Progenitor cell of endocrine pancreas (in vitro differentiated cells): ENCODE measurements at regions not wholly inside any gene's neighbourhood (a gene's known extent, or its start where the extent isn't known, plus 50 kb on each side); places are given as distances from the start of the nearest gene placed in this dataset.

ENCODE experiments used
- DNase-seq: peaks from one replicate; pipeline ENCODE4 v3.0.0; 2021; ENCODE audit warnings: low spot score; ENCODE audit not compliant: unreplicated experiment
- H3K27ac Mint-ChIP-seq: 2 replicates; pipeline ENCODE4 v1.8.0; 2021; ENCODE audit warnings: mild to moderate bottlenecking, moderate library complexity, mixed read lengths
- H3K27me3 Mint-ChIP-seq: 2 replicates; pipeline ENCODE4 v1.8.0; 2021; ENCODE audit warnings: mixed read lengths
- H3K36me3 Mint-ChIP-seq: 2 replicates; pipeline ENCODE4 v1.8.0; 2022; ENCODE audit warnings: mixed read lengths; ENCODE audit not compliant: insufficient read depth
- H3K4me1 Mint-ChIP-seq: 2 replicates; pipeline ENCODE4 v1.8.0; 2021; ENCODE audit warnings: low read depth, mixed read lengths
- H3K4me3 Mint-ChIP-seq: 2 replicates; pipeline ENCODE4 v1.8.0; 2021; ENCODE audit warnings: low read depth, mild to moderate bottlenecking, moderate library complexity, mixed read lengths
- H3K9me3 Mint-ChIP-seq: 2 replicates; pipeline ENCODE4 v1.8.0; 2021; ENCODE audit warnings: low read depth, mixed read lengths
- TF ChIP-seq, protein P1 (sequence below): fragments of 200-600 bp; sonication (generic); IDR thresholded peaks from one replicate; pipeline ENCODE4 v1.5.0; 2021; ENCODE audit warnings: antibody characterized with exemption, mild to moderate bottlenecking; ENCODE audit not compliant: unreplicated experiment

GRCh38 chr1:55399346-55399745 is 184.2 kb upstream of the USP24 start:
- H3K4me1 Mint-ChIP-seq, result no peaks in the 10 kb centered on the region
- TF ChIP-seq, protein P1, sequence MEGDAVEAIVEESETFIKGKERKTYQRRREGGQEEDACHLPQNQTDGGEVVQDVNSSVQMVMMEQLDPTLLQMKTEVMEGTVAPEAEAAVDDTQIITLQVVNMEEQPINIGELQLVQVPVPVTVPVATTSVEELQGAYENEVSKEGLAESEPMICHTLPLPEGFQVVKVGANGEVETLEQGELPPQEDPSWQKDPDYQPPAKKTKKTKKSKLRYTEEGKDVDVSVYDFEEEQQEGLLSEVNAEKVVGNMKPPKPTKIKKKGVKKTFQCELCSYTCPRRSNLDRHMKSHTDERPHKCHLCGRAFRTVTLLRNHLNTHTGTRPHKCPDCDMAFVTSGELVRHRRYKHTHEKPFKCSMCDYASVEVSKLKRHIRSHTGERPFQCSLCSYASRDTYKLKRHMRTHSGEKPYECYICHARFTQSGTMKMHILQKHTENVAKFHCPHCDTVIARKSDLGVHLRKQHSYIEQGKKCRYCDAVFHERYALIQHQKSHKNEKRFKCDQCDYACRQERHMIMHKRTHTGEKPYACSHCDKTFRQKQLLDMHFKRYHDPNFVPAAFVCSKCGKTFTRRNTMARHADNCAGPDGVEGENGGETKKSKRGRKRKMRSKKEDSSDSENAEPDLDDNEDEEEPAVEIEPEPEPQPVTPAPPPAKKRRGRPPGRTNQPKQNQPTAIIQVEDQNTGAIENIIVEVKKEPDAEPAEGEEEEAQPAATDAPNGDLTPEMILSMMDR, result no peak
- H3K36me3 Mint-ChIP-seq, result no peaks in the 10 kb centered on the region
- no peak overlapping the region for H3K4me3 Mint-ChIP-seq
- no peak overlapping the region for H3K27ac Mint-ChIP-seq
- DNase-seq, result no peak
- no peaks in the 10 kb centered on the region for H3K9me3 Mint-ChIP-seq
- H3K27me3 Mint-ChIP-seq, result peaks cover 14% of the 10 kb centered on the region

- peaks cover 17% of the 10 kb centered on the region for H3K9me3 Mint-ChIP-seq
- peaks cover 7% of the 10 kb centered on the region for H3K27me3 Mint-ChIP-seq
- H3K36me3 Mint-ChIP-seq, result no peaks in the 10 kb centered on the region
- no peak for DNase-seq
- H3K4me1 Mint-ChIP-seq, result no peaks in the 10 kb centered on the region
- H3K4me3 Mint-ChIP-seq, result no peak overlapping the region
- no peak overlapping the region for H3K27ac Mint-ChIP-seq
- TF ChIP-seq, protein P1, result no peak
Measured at GRCh38 chr1:55396381-55396891, 181.3 kb upstream of the USP24 start.

DNA sequence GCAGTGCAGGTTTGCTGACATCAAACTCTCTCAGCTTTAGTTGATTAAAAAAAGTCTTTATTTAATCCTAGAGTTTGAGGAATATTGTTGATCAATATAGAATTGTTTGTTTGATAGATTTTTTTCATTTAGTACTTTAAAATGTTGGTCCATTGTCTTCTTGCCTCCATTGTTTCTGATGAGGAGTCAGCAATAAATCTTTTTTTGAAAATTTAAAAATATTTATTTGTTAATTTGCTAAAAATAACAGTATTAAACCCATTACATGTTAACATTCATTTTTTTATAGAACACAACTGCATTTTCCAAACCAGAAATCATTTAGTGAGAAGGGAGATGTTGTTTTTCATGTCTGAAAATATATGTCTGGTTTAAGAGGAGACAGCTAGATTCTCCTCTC is 173.8 kb upstream of the USP24 start:
- no peak for DNase-seq
- Mint-ChIP-seq H3K27me3 (no peaks in the 10 kb centered on the region), H3K4me3 (no peak overlapping the region), H3K4me1 (no peaks in the 10 kb centered on the region), H3K36me3 (peaks cover 3% of the 10 kb centered on the region), H3K9me3 (peaks cover 41% of the 10 kb centered on the region), H3K27ac (no peak overlapping the region)
- TF ChIP-seq, protein P1, result no peak

- no peaks in the 10 kb centered on the region for H3K27me3 Mint-ChIP-seq
- no peak for DNase-seq
- peaks cover 3% of the 10 kb centered on the region for H3K36me3 Mint-ChIP-seq
- H3K9me3 Mint-ChIP-seq, result peaks cover 29% of the 10 kb centered on the region
- TF ChIP-seq, protein P1, result no peak
- no peak overlapping the region for H3K4me3 Mint-ChIP-seq
- H3K4me1 Mint-ChIP-seq, result no peaks in the 10 kb centered on the region
- H3K27ac Mint-ChIP-seq, result no peak overlapping the region
Measured at GRCh38 chr1:55387145-55387544, 172.0 kb upstream of the USP24 start.

DNA sequence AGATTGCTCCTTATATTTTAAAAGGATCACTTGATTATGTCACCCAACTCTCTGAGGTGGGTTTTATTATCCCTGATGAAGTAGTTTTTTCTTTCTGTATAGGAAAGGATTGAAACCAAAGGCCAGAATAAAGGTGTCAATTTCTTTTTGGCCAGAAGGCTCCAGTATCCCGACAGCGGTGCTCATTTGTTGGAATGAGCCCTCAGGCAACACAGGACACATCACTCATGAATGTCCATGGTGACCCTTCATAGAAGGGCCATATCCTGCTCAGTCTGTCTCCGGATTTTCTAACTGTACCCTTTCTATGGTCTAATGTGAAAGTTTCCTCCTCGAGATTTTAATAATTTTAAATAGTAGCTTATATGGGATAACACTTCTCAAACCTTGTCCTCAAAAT is 171.3 kb upstream of the USP24 start:
- H3K27me3 Mint-ChIP-seq, result no peaks in the 10 kb centered on the region
- TF ChIP-seq, protein P1, result no peak
- H3K4me3 Mint-ChIP-seq, result no peak overlapping the region
- H3K4me1 Mint-ChIP-seq, result no peaks in the 10 kb centered on the region
- H3K36me3 Mint-ChIP-seq, result peaks cover 3% of the 10 kb centered on the region
- no peak for DNase-seq
- H3K9me3 Mint-ChIP-seq, result peaks cover 25% of the 10 kb centered on the region
- H3K27ac Mint-ChIP-seq, result no peak overlapping the region
